ENCODE measurements at regions not wholly inside any gene's neighbourhood (a gene's known extent, or its start where the extent isn't known, plus 50 kb on each side); places are given as distances from the start of the nearest gene placed in this dataset.

GRCh38 chr1:177739780-177740179 is 230.1 kb downstream of the SEC16B start:
- H3K36me3 Mint-ChIP-seq (ENCODE audit: low read depth, unreplicated experiment) = no peaks in the 10 kb centered on the region
- H3K9me3 Mint-ChIP-seq (ENCODE audit: unreplicated experiment) = no peaks in the 10 kb centered on the region
- no peak for DNase-seq (ENCODE audit: low spot score)
- H3K4me1 Mint-ChIP-seq (ENCODE audit: unreplicated experiment) = peaks cover 6% of the 10 kb centered on the region
- H3K27me3 Mint-ChIP-seq (ENCODE audit: unreplicated experiment) = no peaks in the 10 kb centered on the region
- no peak for TF ChIP-seq CTCF (IDR thresholded peaks at IDR 0.05; ENCODE audit: unreplicated experiment)
- H3K4me3 Mint-ChIP-seq (ENCODE audit: unreplicated experiment) = no peak overlapping the region
- no peak overlapping the region for H3K27ac Mint-ChIP-seq (ENCODE audit: unreplicated experiment)

- peaks cover 6% of the 10 kb centered on the region for H3K4me1 Mint-ChIP-seq (ENCODE audit: unreplicated experiment)
- TF ChIP-seq CTCF (IDR thresholded peaks at IDR 0.05; ENCODE audit: unreplicated experiment) = no peak
- H3K9me3 Mint-ChIP-seq (ENCODE audit: unreplicated experiment) = no peaks in the 10 kb centered on the region
- no peaks in the 10 kb centered on the region for H3K36me3 Mint-ChIP-seq (ENCODE audit: low read depth, unreplicated experiment)
- no peaks in the 10 kb centered on the region for H3K27me3 Mint-ChIP-seq (ENCODE audit: unreplicated experiment)
- H3K4me3 Mint-ChIP-seq (ENCODE audit: unreplicated experiment) = no peak overlapping the region
- no peak overlapping the region for H3K27ac Mint-ChIP-seq (ENCODE audit: unreplicated experiment)
- DNase-seq (ENCODE audit: low spot score) = no peak
These were observed 232.4 kb downstream of the SEC16B start for GRCh38 chr1:177737456-177737855.

- H3K4me1 Mint-ChIP-seq (ENCODE audit: unreplicated experiment) = peaks cover 2% of the 10 kb centered on the region
- no peaks in the 10 kb centered on the region for H3K27me3 Mint-ChIP-seq (ENCODE audit: unreplicated experiment)
- no peak overlapping the region for H3K27ac Mint-ChIP-seq (ENCODE audit: unreplicated experiment)
- DNase-seq (ENCODE audit: low spot score) = no peak
- no peaks in the 10 kb centered on the region for H3K36me3 Mint-ChIP-seq (ENCODE audit: low read depth, unreplicated experiment)
- H3K9me3 Mint-ChIP-seq (ENCODE audit: unreplicated experiment) = no peaks in the 10 kb centered on the region
- no peak for TF ChIP-seq CTCF (IDR thresholded peaks at IDR 0.05; ENCODE audit: unreplicated experiment)
- no peak overlapping the region for H3K4me3 Mint-ChIP-seq (ENCODE audit: unreplicated experiment)
These were observed 237.7 kb downstream of the SEC16B start for GRCh38 chr1:177732178-177732577.

- no peaks in the 10 kb centered on the region for H3K9me3 Mint-ChIP-seq (ENCODE audit: unreplicated experiment)
- TF ChIP-seq CTCF (IDR thresholded peaks at IDR 0.05; ENCODE audit: unreplicated experiment) = no peak
- H3K4me1 Mint-ChIP-seq (ENCODE audit: unreplicated experiment) = peaks cover 2% of the 10 kb centered on the region
- peak overlapping the region; percentile 55 for H3K27ac Mint-ChIP-seq (ENCODE audit: unreplicated experiment)
- no peak overlapping the region for H3K4me3 Mint-ChIP-seq (ENCODE audit: unreplicated experiment)
- H3K27me3 Mint-ChIP-seq (ENCODE audit: unreplicated experiment) = no peaks in the 10 kb centered on the region
- no peak for DNase-seq (ENCODE audit: low spot score)
- H3K36me3 Mint-ChIP-seq (ENCODE audit: low read depth, unreplicated experiment) = no peaks in the 10 kb centered on the region
These were observed 240.2 kb downstream of the SEC16B start for GRCh38 chr1:177729646-177730045.

GRCh38 chr1:177723533-177723932 is 246.3 kb downstream of the SEC16B start:
- no peaks in the 10 kb centered on the region for H3K9me3 Mint-ChIP-seq (ENCODE audit: unreplicated experiment)
- H3K27ac Mint-ChIP-seq (ENCODE audit: unreplicated experiment) = no peak overlapping the region
- no peaks in the 10 kb centered on the region for H3K36me3 Mint-ChIP-seq (ENCODE audit: low read depth, unreplicated experiment)
- no peaks in the 10 kb centered on the region for H3K4me1 Mint-ChIP-seq (ENCODE audit: unreplicated experiment)
- H3K27me3 Mint-ChIP-seq (ENCODE audit: unreplicated experiment) = no peaks in the 10 kb centered on the region
- no peak for DNase-seq (ENCODE audit: low spot score)
- H3K4me3 Mint-ChIP-seq (ENCODE audit: unreplicated experiment) = no peak overlapping the region
- TF ChIP-seq CTCF (IDR thresholded peaks at IDR 0.05; ENCODE audit: unreplicated experiment) = no peak
